ENCODE measurements at regions not wholly inside any gene's neighbourhood (a gene's known extent, or its start where the extent isn't known, plus 50 kb on each side); places are given as distances from the start of the nearest gene placed in this dataset.

DNA sequence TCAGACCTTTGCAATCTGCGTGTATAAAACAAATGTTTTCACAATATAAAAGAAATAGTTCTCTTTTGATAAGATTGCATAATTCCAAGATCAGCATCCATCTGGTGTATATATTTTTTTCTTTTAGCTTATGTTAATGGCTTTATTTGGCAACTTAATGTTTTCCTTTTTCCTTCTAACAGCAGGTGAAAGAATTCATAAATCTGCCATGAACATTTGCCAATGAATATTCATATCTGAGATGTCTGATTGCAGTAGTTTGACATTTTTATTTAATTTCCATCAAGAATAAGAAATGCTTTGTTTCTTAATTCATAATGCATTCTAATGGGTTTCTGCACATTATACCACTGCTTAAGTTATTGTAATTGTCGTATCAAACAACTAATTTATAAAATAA is 184.4 kb upstream of the ROBO2 start:
- TF ChIP-seq, protein P1, sequence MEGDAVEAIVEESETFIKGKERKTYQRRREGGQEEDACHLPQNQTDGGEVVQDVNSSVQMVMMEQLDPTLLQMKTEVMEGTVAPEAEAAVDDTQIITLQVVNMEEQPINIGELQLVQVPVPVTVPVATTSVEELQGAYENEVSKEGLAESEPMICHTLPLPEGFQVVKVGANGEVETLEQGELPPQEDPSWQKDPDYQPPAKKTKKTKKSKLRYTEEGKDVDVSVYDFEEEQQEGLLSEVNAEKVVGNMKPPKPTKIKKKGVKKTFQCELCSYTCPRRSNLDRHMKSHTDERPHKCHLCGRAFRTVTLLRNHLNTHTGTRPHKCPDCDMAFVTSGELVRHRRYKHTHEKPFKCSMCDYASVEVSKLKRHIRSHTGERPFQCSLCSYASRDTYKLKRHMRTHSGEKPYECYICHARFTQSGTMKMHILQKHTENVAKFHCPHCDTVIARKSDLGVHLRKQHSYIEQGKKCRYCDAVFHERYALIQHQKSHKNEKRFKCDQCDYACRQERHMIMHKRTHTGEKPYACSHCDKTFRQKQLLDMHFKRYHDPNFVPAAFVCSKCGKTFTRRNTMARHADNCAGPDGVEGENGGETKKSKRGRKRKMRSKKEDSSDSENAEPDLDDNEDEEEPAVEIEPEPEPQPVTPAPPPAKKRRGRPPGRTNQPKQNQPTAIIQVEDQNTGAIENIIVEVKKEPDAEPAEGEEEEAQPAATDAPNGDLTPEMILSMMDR (IDR thresholded peaks at IDR 0.05; ENCODE audit: low read length): no peak
- TF ChIP-seq EZH2phosphoT487 (IDR thresholded peaks at IDR 0.05; ENCODE audit: low read length): no peak
- TF ChIP-seq EZH2 (optimal IDR thresholded peaks at IDR 0.05; ENCODE audit: low read depth, low read length): no peak
